VCaP (cell line): ENCODE measurements at regions not wholly inside any gene's neighbourhood (a gene's known extent, or its start where the extent isn't known, plus 50 kb on each side); places are given as distances from the start of the nearest gene placed in this dataset.

Source experiments
- H3K27ac ChIP-seq: fragments of 450-650 bp; 2 replicates; pipeline ENCODE4 v1.5.1; 2017
- CTCF ChIP-seq: fragments of 450-650 bp; conservative IDR thresholded peaks from 2 replicates; pipeline ENCODE4 v1.5.1; 2017; ENCODE audit warnings: mild to moderate bottlenecking, moderate library complexity

GRCh38 chr11:108994887-108995286, 330.0 kb downstream of the DDX10 start:
- H3K27ac ChIP-seq = no peak overlapping the region
- TF ChIP-seq CTCF = no peak

- TF ChIP-seq CTCF = no peak
Observed at GRCh38 chr11:108997826-108998225, 333.0 kb downstream of the DDX10 start.

GRCh38 chr11:109000531-109000930, 335.7 kb downstream of the DDX10 start:
- no peak overlapping the region for H3K27ac ChIP-seq

More at GRCh38 chr11:108997826-108998225, 333.0 kb downstream of the DDX10 start:
- no peak overlapping the region for H3K27ac ChIP-seq

GRCh38 chr11:109001585-109001984, 336.7 kb downstream of the DDX10 start:
- H3K27ac ChIP-seq = no peak overlapping the region
- no peak for TF ChIP-seq CTCF

More at GRCh38 chr11:109000531-109000930, 335.7 kb downstream of the DDX10 start:
- no peak for TF ChIP-seq CTCF

DNA sequence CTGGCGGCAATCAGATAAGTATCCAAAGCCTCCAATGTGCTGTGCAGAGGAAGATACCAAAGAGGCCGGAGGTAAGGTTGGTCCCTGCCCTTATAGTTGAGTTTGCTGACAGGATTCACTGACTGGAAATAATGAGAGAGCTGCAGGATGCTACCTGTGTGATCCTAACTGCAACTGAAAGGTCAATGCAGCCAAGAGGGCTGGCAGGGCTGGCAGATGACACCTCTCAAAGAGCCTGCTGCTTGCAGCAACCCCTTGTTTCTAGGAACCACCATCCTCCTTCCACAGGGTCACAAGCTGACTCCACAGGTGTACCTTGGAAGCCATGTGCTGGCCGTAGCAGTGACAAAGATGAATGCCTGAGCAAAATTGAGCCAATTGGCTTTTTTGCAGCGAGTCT, 348.1 kb downstream of the DDX10 start:
- TF ChIP-seq CTCF = no peak
- H3K27ac ChIP-seq = no peak overlapping the region

- no peak for TF ChIP-seq CTCF
- H3K27ac ChIP-seq = no peak overlapping the region
Observed at GRCh38 chr11:109015283-109015682, 350.4 kb downstream of the DDX10 start.

GRCh38 chr11:109016724-109017123, 351.9 kb downstream of the DDX10 start:
- no peak overlapping the region for H3K27ac ChIP-seq
- TF ChIP-seq CTCF = no peak

GRCh38 chr11:109017489-109017888, 352.6 kb downstream of the DDX10 start:
- no peak for TF ChIP-seq CTCF
- H3K27ac ChIP-seq = no peak overlapping the region
